Fibroblast of skin of back (primary cell): ENCODE measurements at regions not wholly inside any gene's neighbourhood (a gene's known extent, or its start where the extent isn't known, plus 50 kb on each side); places are given as distances from the start of the nearest gene placed in this dataset.
"Not testable (repeated sequence)": the region's sequence is repeated elsewhere in the genome, so short reads cannot be mapped to it uniquely, and the experiment has no call there.

Source experiments
- DNase-seq: peaks from one replicate; pipeline ENCODE4 v3.0.0-alpha.2; 2013

- no peak for DNase-seq
Measured at GRCh38 chr12:63508543-63508942, 159.8 kb downstream of the DPY19L2 start.

- no peak for DNase-seq
Measured at GRCh38 chr12:63499567-63499966, 168.7 kb downstream of the DPY19L2 start.

GRCh38 chr12:63498239-63498638 lies 170.1 kb downstream of the DPY19L2 start:
- DNase-seq = no peak

- no peak for DNase-seq
Measured at GRCh38 chr12:63496654-63497053, 171.6 kb downstream of the DPY19L2 start.

GRCh38 chr12:63495974-63496373 lies 172.3 kb downstream of the DPY19L2 start:
- no peak for DNase-seq

- not testable (repeated sequence) for DNase-seq
Measured at GRCh38 chr12:63493357-63493756, 174.9 kb downstream of the DPY19L2 start.

GRCh38 chr12:63480186-63480585 lies 188.1 kb downstream of the DPY19L2 start:
- DNase-seq = peak; percentile 62

- DNase-seq = no peak
Measured at GRCh38 chr12:63470161-63470560, 198.1 kb downstream of the DPY19L2 start.

- DNase-seq = no peak
Measured at GRCh38 chr12:63467951-63468350, 200.3 kb downstream of the DPY19L2 start.

- DNase-seq = no peak
Measured at GRCh38 chr12:63457857-63458256, 210.4 kb downstream of the DPY19L2 start.

GRCh38 chr12:63457428-63457827 lies 210.9 kb downstream of the DPY19L2 start:
- no peak for DNase-seq

GRCh38 chr12:63450816-63451215 lies 217.5 kb downstream of the DPY19L2 start:
- DNase-seq = no peak

- DNase-seq = no peak
Measured at GRCh38 chr12:63450334-63450733, 218.0 kb downstream of the DPY19L2 start.

- DNase-seq = no peak
Measured at GRCh38 chr12:63445224-63445880, 222.9 kb downstream of the DPY19L2 start.

GRCh38 chr12:63440048-63440447 lies 228.2 kb downstream of the DPY19L2 start:
- DNase-seq = no peak

GRCh38 chr12:63434384-63434783 lies 233.9 kb downstream of the DPY19L2 start:
- DNase-seq = not testable (repeated sequence)

GRCh38 chr12:63427969-63428368 lies 240.3 kb downstream of the DPY19L2 start:
- not testable (repeated sequence) for DNase-seq

GRCh38 chr12:63427029-63427428 lies 241.3 kb downstream of the DPY19L2 start:
- DNase-seq = peak; percentile 63

- DNase-seq = no peak
Measured at GRCh38 chr12:63424671-63425070, 243.6 kb downstream of the DPY19L2 start.

- no peak for DNase-seq
Measured at GRCh38 chr12:63423839-63424238, 244.5 kb downstream of the DPY19L2 start.

GRCh38 chr12:63420206-63420644 lies 248.1 kb downstream of the DPY19L2 start:
- DNase-seq = peak; percentile 76

GRCh38 chr12:63419154-63419553 lies 249.1 kb downstream of the DPY19L2 start:
- no peak for DNase-seq

GRCh38 chr12:63416788-63417187 lies 251.5 kb downstream of the DPY19L2 start:
- no peak for DNase-seq

- no peak for DNase-seq
Measured at GRCh38 chr12:63415357-63415756, 252.9 kb downstream of the DPY19L2 start.

GRCh38 chr12:63410197-63410596 lies 258.1 kb downstream of the DPY19L2 start:
- DNase-seq = no peak
